H1 (cell line): ENCODE measurements at regions not wholly inside any gene's neighbourhood (a gene's known extent, or its start where the extent isn't known, plus 50 kb on each side); places are given as distances from the start of the nearest gene placed in this dataset.

Experiments used
- CTCF ChIP-seq, 3 experiments: IDR thresholded peaks; 1 replicate in 2 of 3; 2 replicates in 1 of 3; pipeline versions ENCODE4 v1.5.1 to v1.6.1; 2011; ENCODE audit warnings: low read length in 3 of 3, mild to moderate bottlenecking in 3 of 3, inconsistent platforms in 2 of 3, low read depth in 1 of 3, moderate library complexity in 1 of 3; ENCODE audit not compliant: insufficient read depth in 1 of 3; ENCODE audit errors: control extremely low read depth in 1 of 3
- EP300 ChIP-seq, 2 experiments: IDR thresholded peaks; 1 replicate in 1 of 2; 2 replicates in 1 of 2; pipeline ENCODE4 v1.6.1; 2011 to 2012; ENCODE audit warnings: low read depth in 2 of 2, low read length in 2 of 2, mild to moderate bottlenecking in 2 of 2, borderline replicate concordance in 1 of 2, inconsistent platforms in 1 of 2, moderate library complexity in 1 of 2

GRCh38 chr15:69675731-69676130 is 223.1 kb downstream of the RPLP1 start:
- TF ChIP-seq CTCF (IDR thresholded peaks at IDR 0.05; ENCODE audit: control extremely low read depth in 1 of 3, insufficient read depth in 1 of 3, low read depth in 1 of 3, low read length in 3 of 3) (no peak), EP300 (IDR thresholded peaks at IDR 0.05; ENCODE audit: borderline replicate concordance in 1 of 2, low read depth in 2 of 2, low read length in 2 of 2) (no peak)
